Muscle layer of duodenum (tissue), 2 donors: ENCODE measurements at regions not wholly inside any gene's neighbourhood (a gene's known extent, or its start where the extent isn't known, plus 50 kb on each side); places are given as distances from the start of the nearest gene placed in this dataset.

Experiments
- H3K27ac ChIP-seq: one replicate; pipeline ENCODE4 v1.7.0; 2013; ENCODE audit warnings: mild to moderate bottlenecking, low read length
- H3K27me3 ChIP-seq: one replicate; pipeline ENCODE4 v1.7.0; 2013; ENCODE audit warnings: low read depth, mild to moderate bottlenecking, control low read depth, low read length
- H3K36me3 ChIP-seq, 2 donors: one replicate each; pipeline ENCODE4 v1.7.0; 2013; ENCODE audit warnings: low read length in 2 of 2, control low read depth in 1 of 2, mild to moderate bottlenecking in 1 of 2; ENCODE audit not compliant: insufficient read depth in 2 of 2, control insufficient read depth in 1 of 2
- H3K4me1 ChIP-seq, 2 donors: one replicate each; pipeline ENCODE4 v1.7.0; 2013; ENCODE audit warnings: low read length in 2 of 2, mild to moderate bottlenecking in 2 of 2, control low read depth in 1 of 2, moderate library complexity in 1 of 2; ENCODE audit not compliant: insufficient read depth in 2 of 2, control insufficient read depth in 1 of 2
- H3K4me3 ChIP-seq, 2 donors: one replicate each; pipeline ENCODE4 v1.7.0; 2013; ENCODE audit warnings: low read length in 2 of 2, low read depth in 1 of 2, mild to moderate bottlenecking in 1 of 2
- H3K9me3 ChIP-seq, 2 donors: one replicate each; pipeline ENCODE4 v1.7.0; 2013; ENCODE audit warnings: low read length in 2 of 2, control low read depth in 1 of 2, mild to moderate bottlenecking in 1 of 2; ENCODE audit not compliant: control insufficient read depth in 1 of 2
- donor health status: healthy.

- H3K27me3 ChIP-seq: no peaks in the 10 kb centered on the region
- peaks cover 0 to 4% of the 10 kb centered on the region in 2 donors for H3K4me1 ChIP-seq
- no peaks in the 10 kb centered on the region for H3K36me3 ChIP-seq
- no peaks in the 10 kb centered on the region for H3K9me3 ChIP-seq
- H3K4me3 ChIP-seq: no peak overlapping the region
- no peak overlapping the region for H3K27ac ChIP-seq
These were observed 217.0 kb upstream of the CCN2 start for GRCh38 chr6:132167929-132168892.

- H3K9me3 ChIP-seq: no peaks in the 10 kb centered on the region
- no peaks in the 10 kb centered on the region for H3K27me3 ChIP-seq
- H3K36me3 ChIP-seq: no peaks in the 10 kb centered on the region
- no peak overlapping the region for H3K27ac ChIP-seq
- H3K4me3 ChIP-seq: no peak overlapping the region
- peaks cover 0 to 4% of the 10 kb centered on the region in 2 donors for H3K4me1 ChIP-seq
These were observed 215.4 kb upstream of the CCN2 start for GRCh38 chr6:132166526-132167051.

GRCh38 chr6:132165677-132166076, 214.5 kb upstream of the CCN2 start:
- Histone ChIP-seq H3K4me3 (no peak overlapping the region), H3K9me3 (no peaks in the 10 kb centered on the region), H3K27me3 (no peaks in the 10 kb centered on the region), H3K27ac (no peak overlapping the region), H3K36me3 (no peaks in the 10 kb centered on the region), H3K4me1 (peaks cover 0 to 4% of the 10 kb centered on the region in 2 donors)

GRCh38 chr6:132161283-132161682, 210.1 kb upstream of the CCN2 start:
- no peak overlapping the region for H3K4me3 ChIP-seq

GRCh38 chr6:132153221-132153898, 202.2 kb upstream of the CCN2 start:
- no peaks in the 10 kb centered on the region for H3K36me3 ChIP-seq
- H3K27ac ChIP-seq: no peak overlapping the region
- no peaks in the 10 kb centered on the region for H3K4me1 ChIP-seq
- no peaks in the 10 kb centered on the region for H3K9me3 ChIP-seq
- no peaks in the 10 kb centered on the region for H3K27me3 ChIP-seq
- H3K4me3 ChIP-seq: no peak overlapping the region

More at GRCh38 chr6:132161283-132161682, 210.1 kb upstream of the CCN2 start:
- H3K27ac ChIP-seq: no peak overlapping the region
- no peaks in the 10 kb centered on the region for H3K27me3 ChIP-seq
- H3K36me3 ChIP-seq: no peaks in the 10 kb centered on the region
- H3K9me3 ChIP-seq: no peaks in the 10 kb centered on the region
- no peaks in the 10 kb centered on the region for H3K4me1 ChIP-seq

GRCh38 chr6:132147530-132148011, 196.4 kb upstream of the CCN2 start:
- Histone ChIP-seq H3K4me1 (no peaks in the 10 kb centered on the region), H3K9me3 (no peaks in the 10 kb centered on the region), H3K27me3 (no peaks in the 10 kb centered on the region), H3K4me3 (no peak overlapping the region), H3K27ac (no peak overlapping the region), H3K36me3 (no peaks in the 10 kb centered on the region)

GRCh38 chr6:132144456-132144855, 193.3 kb upstream of the CCN2 start:
- no peaks in the 10 kb centered on the region for H3K27me3 ChIP-seq
- no peak overlapping the region for H3K4me3 ChIP-seq
- no peak overlapping the region for H3K27ac ChIP-seq
- H3K9me3 ChIP-seq: no peaks in the 10 kb centered on the region
- no peaks in the 10 kb centered on the region for H3K4me1 ChIP-seq
- no peaks in the 10 kb centered on the region for H3K36me3 ChIP-seq

- Histone ChIP-seq H3K9me3 (no peaks in the 10 kb centered on the region), H3K27me3 (no peaks in the 10 kb centered on the region), H3K4me3 (no peak overlapping the region), H3K4me1 (no peaks in the 10 kb centered on the region), H3K27ac (no peak overlapping the region), H3K36me3 (no peaks in the 10 kb centered on the region)
These were observed 192.1 kb upstream of the CCN2 start for GRCh38 chr6:132143258-132143657.

- Histone ChIP-seq H3K4me3 (no peak overlapping the region), H3K4me1 (no peaks in the 10 kb centered on the region), H3K36me3 (no peaks in the 10 kb centered on the region), H3K27me3 (no peaks in the 10 kb centered on the region), H3K9me3 (no peaks in the 10 kb centered on the region), H3K27ac (no peak overlapping the region)
These were observed 191.6 kb upstream of the CCN2 start for GRCh38 chr6:132142768-132143167.

- Histone ChIP-seq H3K4me3 (no peak overlapping the region), H3K36me3 (no peaks in the 10 kb centered on the region), H3K4me1 (no peaks in the 10 kb centered on the region), H3K27ac (no peak overlapping the region), H3K9me3 (no peaks in the 10 kb centered on the region), H3K27me3 (no peaks in the 10 kb centered on the region)
These were observed 191.1 kb upstream of the CCN2 start for GRCh38 chr6:132142308-132142707.

- no peak overlapping the region for H3K27ac ChIP-seq
- no peaks in the 10 kb centered on the region for H3K36me3 ChIP-seq
- H3K4me1 ChIP-seq: no peaks in the 10 kb centered on the region
- H3K4me3 ChIP-seq: no peak overlapping the region
- H3K27me3 ChIP-seq: no peaks in the 10 kb centered on the region
- H3K9me3 ChIP-seq: no peaks in the 10 kb centered on the region
These were observed 189.0 kb upstream of the CCN2 start for GRCh38 chr6:132140189-132140588.
